Lung (tissue), 11 donors: ENCODE measurements at regions not wholly inside any gene's neighbourhood (a gene's known extent, or its start where the extent isn't known, plus 50 kb on each side); places are given as distances from the start of the nearest gene placed in this dataset.
"Not testable (repeated sequence)": the region's sequence is repeated elsewhere in the genome, so short reads cannot be mapped to it uniquely, and the experiment has no call there.

ENCODE experiments used
- ATAC-seq: fragments of 200-7000 bp; cut with Tn5 transposase; one replicate; pipeline ENCODE4 v1.9.1; 2020; ENCODE audit warnings: moderate number of reproducible peaks; ENCODE audit not compliant: insufficient read depth, low FRiP score
- DNase-seq, 3 donors: peaks; one replicate each; pipeline ENCODE4 v3.0.0-alpha.2; 2013 to 2017
- H3K27ac ChIP-seq, 2 donors: one replicate each; pipeline ENCODE4 v1.5.1; 2013; ENCODE audit warnings: mild to moderate bottlenecking in 2 of 2, moderate library complexity in 2 of 2, control low read depth in 1 of 2, inconsistent platforms in 1 of 2, low read depth in 1 of 2, low read length in 1 of 2
- H3K27me3 ChIP-seq, 3 donors: one replicate each; pipeline ENCODE4 v1.5.1; 2013; ENCODE audit warnings: low read length in 2 of 3; ENCODE audit not compliant: control insufficient read depth in 3 of 3, insufficient read depth in 3 of 3
- H3K36me3 ChIP-seq, 4 donors: one replicate each; pipeline ENCODE4 v1.5.1; 2013; ENCODE audit warnings: low read length in 4 of 4, mild to moderate bottlenecking in 1 of 4, moderate library complexity in 1 of 4; ENCODE audit not compliant: control insufficient read depth in 4 of 4, insufficient read depth in 4 of 4
- H3K4me1 ChIP-seq, 5 donors: one replicate each; pipeline ENCODE4 v1.5.1; 2013; ENCODE audit warnings: low read length in 5 of 5, mild to moderate bottlenecking in 2 of 5, moderate library complexity in 1 of 5; ENCODE audit not compliant: control insufficient read depth in 5 of 5, insufficient read depth in 5 of 5
- H3K4me3 ChIP-seq: one replicate; pipeline ENCODE4 v1.5.1; 2013; ENCODE audit warnings: mild to moderate bottlenecking, control low read depth, moderate library complexity
- H3K9ac ChIP-seq, 2 donors: one replicate each; pipeline ENCODE4 v1.5.1; 2013; ENCODE audit warnings: low read length in 2 of 2, control low read depth in 1 of 2; ENCODE audit not compliant: insufficient read depth in 1 of 2
- H3K9me3 ChIP-seq, 4 donors: one replicate each; pipeline ENCODE4 v1.5.1; 2013; ENCODE audit warnings: low read length in 3 of 4, mild to moderate bottlenecking in 1 of 4, moderate library complexity in 1 of 4; ENCODE audit not compliant: control insufficient read depth in 4 of 4, insufficient read depth in 3 of 4
- CTCF ChIP-seq: IDR thresholded peaks from 2 replicates; pipeline ENCODE4 v1.5.1; 2012; ENCODE audit warnings: mild to moderate bottlenecking; ENCODE audit errors: control extremely low read depth, extremely low read depth
- WGBS, 2 donors: extraction: QIAGEN DNeasy Blood & Tissue Kit; methylation state at CpG; one replicate each; pipeline ENCODE4 v1.1.7; 2013; 5-methylcytosine and 5-hydroxymethylcytosine counted together
- donor health status: control.
- donor health status: control.
- donor health status: Bipolar disorder and iron deficiency.
- donor health status: healthy.
- donor health status: DM: yes; HTN: yes; CAD: no.

- WGBS, 2 donors = 34 to 67% methylated on average over 3 of the region's 3 CpGs
- Histone ChIP-seq H3K36me3 (no peaks in the 10 kb centered on the region), H3K27me3 (no peaks in the 10 kb centered on the region), H3K27ac (no peak overlapping the region), H3K4me3 (no peak overlapping the region), H3K9ac (no peak overlapping the region), H3K9me3 (no peaks in the 10 kb centered on the region), H3K4me1 (peaks cover 0 to under 1% (median 0%) of the 10 kb centered on the region in 5 donors)
- TF ChIP-seq CTCF = no peak
- DNase-seq (peak in 1 of 3 donors; percentile 14), ATAC-seq (peak; percentile 41)
Measured at GRCh38 chr9:78097541-78097940, 65.9 kb upstream of the GNAQ start.

GRCh38 chr9:78091731-78092130, 60.1 kb upstream of the GNAQ start:
- Histone ChIP-seq H3K36me3 (no peaks in the 10 kb centered on the region), H3K4me1 (peaks cover 0 to 2% (median 0%) of the 10 kb centered on the region in 5 donors)
- no peak for ATAC-seq

GRCh38 chr9:78089111-78089510, 57.5 kb upstream of the GNAQ start:
- peaks cover 0 to 2% (median 0%) of the 10 kb centered on the region in 5 donors for H3K4me1 ChIP-seq
- no peak for TF ChIP-seq CTCF
- no peaks in the 10 kb centered on the region for H3K9me3 ChIP-seq
- DNase-seq = no peak
- no peak overlapping the region for H3K27ac ChIP-seq
- no peaks in the 10 kb centered on the region for H3K36me3 ChIP-seq
- ATAC-seq = no peak
- H3K4me3 ChIP-seq = no peak overlapping the region
- no peaks in the 10 kb centered on the region for H3K27me3 ChIP-seq
- no peak overlapping the region for H3K9ac ChIP-seq
- 88 to 93% methylated on average over 3 of the region's 3 CpGs for WGBS, 2 donors

More at GRCh38 chr9:78091731-78092130, 60.1 kb upstream of the GNAQ start:
- DNase-seq = no peak
- Histone ChIP-seq H3K9ac (no peak overlapping the region), H3K27me3 (no peaks in the 10 kb centered on the region), H3K27ac (no peak overlapping the region), H3K9me3 (no peaks in the 10 kb centered on the region), H3K4me3 (no peak overlapping the region)
- no peak for TF ChIP-seq CTCF
- WGBS, 2 donors = 93 to 95% methylated on average over 9 of the region's 9 CpGs

- not testable (repeated sequence) for H3K9me3 ChIP-seq, H3K27ac ChIP-seq, DNase-seq, H3K27me3 ChIP-seq, H3K36me3 ChIP-seq, H3K4me3 ChIP-seq, H3K4me1 ChIP-seq, ATAC-seq, H3K9ac ChIP-seq
- WGBS, 2 donors = 89 to 94% methylated on average over 1 of the region's 1 CpG
Measured at GRCh38 chr9:78088190-78088589, 56.6 kb upstream of the GNAQ start.
